SKM-1 treated with dmso at 0.1 percent for 144 hours (cell line): ENCODE measurements at regions not wholly inside any gene's neighbourhood (a gene's known extent, or its start where the extent isn't known, plus 50 kb on each side); places are given as distances from the start of the nearest gene placed in this dataset.

Source experiments
- DNase-seq: peaks from one replicate; lab custom pipeline; 2025; ENCODE audit not compliant: unreplicated experiment; lab: John Stamatoyannopoulos, UW

- DNase-seq, result no peak
Measured at GRCh38 chr17:59451706-59452105, 113.7 kb upstream of the DHX40 start.

- DNase-seq, result no peak
Measured at GRCh38 chr17:59454633-59455105, 110.7 kb upstream of the DHX40 start.

- DNase-seq, result peak; percentile 90
Measured at GRCh38 chr17:59456428-59456827, 109.0 kb upstream of the DHX40 start.

GRCh38 chr17:59456923-59457615 is 108.3 kb upstream of the DHX40 start:
- no peak for DNase-seq

GRCh38 chr17:59462385-59462784 is 103.0 kb upstream of the DHX40 start:
- DNase-seq, result no peak

- no peak for DNase-seq
Measured at GRCh38 chr17:59464246-59464645, 101.2 kb upstream of the DHX40 start.

- DNase-seq, result no peak
Measured at GRCh38 chr17:59465949-59466307, 99.5 kb upstream of the DHX40 start.

- DNase-seq, result no peak
Measured at GRCh38 chr17:59466946-59467801, 98.2 kb upstream of the DHX40 start.

GRCh38 chr17:59469786-59470485 is 95.5 kb upstream of the DHX40 start:
- DNase-seq, result no peak

- DNase-seq, result no peak
Measured at GRCh38 chr17:59470624-59471297, 94.6 kb upstream of the DHX40 start.

- DNase-seq, result no peak
Measured at GRCh38 chr17:59476413-59476812, 89.0 kb upstream of the DHX40 start.

GRCh38 chr17:59479141-59479540 is 86.3 kb upstream of the DHX40 start:
- DNase-seq, result no peak

- DNase-seq, result peak; percentile 30
Measured at GRCh38 chr17:59483860-59484259, 81.5 kb upstream of the DHX40 start.

GRCh38 chr17:59485015-59485414 is 80.4 kb upstream of the DHX40 start:
- DNase-seq, result no peak

GRCh38 chr17:59485946-59486345 is 79.5 kb upstream of the DHX40 start:
- DNase-seq, result no peak

- no peak for DNase-seq
Measured at GRCh38 chr17:59487161-59487873, 78.1 kb upstream of the DHX40 start.

- no peak for DNase-seq
Measured at GRCh38 chr17:59488805-59489204, 76.6 kb upstream of the DHX40 start.

- no peak for DNase-seq
Measured at GRCh38 chr17:59490216-59490615, 75.2 kb upstream of the DHX40 start.

GRCh38 chr17:59491353-59492090 is 73.9 kb upstream of the DHX40 start:
- no peak for DNase-seq

GRCh38 chr17:59492091-59492451 is 73.3 kb upstream of the DHX40 start:
- DNase-seq, result no peak
